GM19468 (cell line): ENCODE measurements at regions not wholly inside any gene's neighbourhood (a gene's known extent, or its start where the extent isn't known, plus 50 kb on each side); places are given as distances from the start of the nearest gene placed in this dataset.
"Not testable (repeated sequence)": the region's sequence is repeated elsewhere in the genome, so short reads cannot be mapped to it uniquely, and the experiment has no call there.

Source experiments
- ATAC-seq: cut with Tn5 transposase; IDR thresholded peaks from one replicate; pipeline ENCODE4 v1.9.1; 2021; ENCODE audit warnings: mild to moderate bottlenecking, moderate library complexity, moderate number of reproducible peaks; ENCODE audit not compliant: unreplicated experiment; ENCODE audit errors: extremely low read depth

DNA sequence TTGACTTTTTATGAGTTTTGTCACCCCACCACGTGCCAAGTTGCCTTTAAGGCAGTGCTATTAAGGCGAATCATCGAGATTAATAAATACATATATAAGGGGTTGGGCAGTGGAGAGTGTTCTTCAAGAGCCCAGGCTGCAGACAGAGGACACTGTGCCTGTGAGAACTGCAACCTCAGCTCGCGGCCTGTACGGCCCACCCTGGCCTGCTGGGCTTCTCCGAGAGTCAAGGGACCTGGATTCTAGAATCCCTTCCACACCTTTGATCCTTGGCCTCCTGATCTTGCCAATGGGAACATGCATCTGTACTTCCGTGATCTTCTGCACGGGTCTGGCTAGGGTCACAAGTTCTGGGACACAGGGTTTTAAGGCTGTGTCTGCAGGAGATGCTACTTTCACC lies 54.5 kb downstream of the IRX5 start:
- no peak for ATAC-seq

DNA sequence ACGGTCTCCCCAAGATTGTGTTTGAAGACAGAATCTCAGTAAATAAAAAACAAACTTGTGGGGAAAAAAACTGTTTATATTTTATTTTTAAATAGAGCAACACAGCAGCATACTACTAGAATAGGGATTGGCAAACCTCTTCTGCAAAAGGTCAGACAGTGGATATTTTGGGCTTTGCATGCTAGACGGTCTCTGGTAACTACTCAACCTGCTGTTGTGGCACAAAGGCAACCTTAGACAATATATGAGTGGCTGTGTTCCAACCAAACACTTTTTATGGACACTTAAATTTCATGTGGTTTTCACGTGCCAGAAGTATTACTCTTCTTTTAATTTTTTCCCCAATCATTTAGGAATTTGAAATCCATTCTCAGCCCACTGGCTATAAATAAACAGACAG lies 55.0 kb downstream of the IRX5 start:
- no peak for ATAC-seq

- ATAC-seq: no peak
Measured at GRCh38 chr16:54986409-54986808, 55.7 kb downstream of the IRX5 start.

DNA sequence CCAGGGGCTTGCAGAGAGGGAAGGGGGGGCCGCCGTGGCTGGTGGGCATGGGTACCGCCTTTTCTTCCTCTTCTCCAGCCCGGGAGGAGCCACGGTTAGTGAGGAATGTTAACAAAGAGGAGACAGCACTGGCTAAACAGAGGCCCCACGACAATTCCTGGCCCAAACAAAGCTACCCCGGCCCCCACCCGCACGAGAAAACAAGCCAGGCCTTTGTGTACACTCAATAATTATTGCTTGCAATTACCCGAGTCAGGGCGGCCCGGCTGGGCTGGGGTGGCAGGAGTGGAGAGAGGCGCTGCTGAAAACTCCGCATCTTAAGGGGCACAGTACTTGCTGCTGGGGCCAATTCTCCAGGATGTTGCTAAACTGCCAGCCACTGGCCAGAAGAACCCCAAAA lies 56.4 kb downstream of the IRX5 start:
- no peak for ATAC-seq

- no peak for ATAC-seq
Measured at GRCh38 chr16:54991525-54991924, 60.9 kb downstream of the IRX5 start.

GRCh38 chr16:54991946-54992345 lies 61.3 kb downstream of the IRX5 start:
- not testable (repeated sequence) for ATAC-seq

DNA sequence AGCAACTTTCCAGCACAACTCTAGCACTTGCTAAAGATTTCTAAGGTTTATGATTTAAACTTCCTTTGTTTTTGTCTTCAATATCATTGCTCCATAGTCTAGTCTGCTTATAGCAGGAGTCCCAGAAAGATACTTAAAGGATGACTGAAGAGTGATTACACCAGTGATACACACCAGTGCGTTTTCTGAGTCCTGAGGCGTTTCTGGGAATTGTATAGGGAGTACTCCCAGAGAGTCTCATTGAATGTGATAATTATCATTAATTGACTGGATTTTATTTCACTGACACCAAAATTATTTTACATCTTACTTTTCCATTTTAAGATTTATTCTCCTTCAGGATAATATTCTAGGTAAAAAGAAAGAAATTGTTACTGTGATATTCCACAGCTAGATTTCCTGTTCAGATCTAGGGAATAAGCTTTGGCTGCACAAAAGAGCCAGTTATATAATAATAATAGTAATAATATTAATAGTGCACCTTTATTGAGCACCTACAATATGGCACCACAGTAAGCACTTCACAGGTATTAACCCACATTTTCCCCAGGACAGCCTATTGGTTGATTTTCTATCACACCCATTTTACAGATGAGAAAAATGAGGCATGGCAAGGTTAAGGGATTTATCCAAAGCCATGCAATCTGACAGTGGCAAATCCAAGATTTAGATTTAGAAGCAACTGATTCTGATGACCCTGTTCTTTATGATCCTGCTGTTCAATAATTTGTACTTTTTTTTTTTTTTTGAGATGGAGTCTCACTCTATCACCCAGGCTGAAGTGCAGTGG lies 62.6 kb downstream of the IRX5 start:
- no peak for ATAC-seq

GRCh38 chr16:54996186-54996585 lies 65.5 kb downstream of the IRX5 start:
- no peak for ATAC-seq

- ATAC-seq: no peak
Measured at GRCh38 chr16:54998834-54999233, 68.2 kb downstream of the IRX5 start.

GRCh38 chr16:54999481-54999880 lies 68.8 kb downstream of the IRX5 start:
- no peak for ATAC-seq

DNA sequence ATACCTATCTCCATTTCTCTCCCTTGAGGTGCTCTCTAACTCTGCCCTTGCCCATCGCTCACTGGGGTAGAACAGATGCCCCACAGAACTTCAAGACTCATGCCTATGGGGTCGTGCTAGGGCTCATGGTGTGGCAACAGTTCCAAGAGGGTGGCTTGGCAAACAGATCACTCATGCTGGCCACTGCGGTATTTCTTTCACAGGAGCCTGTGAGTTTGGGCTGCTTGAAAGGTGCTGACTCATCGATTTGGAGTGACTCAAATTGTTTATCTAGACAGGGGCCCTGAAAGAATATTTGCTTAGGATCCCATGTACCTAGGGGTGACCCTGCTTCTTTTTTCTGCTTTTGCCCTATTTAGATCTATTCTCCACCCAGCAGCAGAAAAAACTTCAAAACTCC lies 69.9 kb downstream of the IRX5 start:
- ATAC-seq: no peak

- no peak for ATAC-seq
Measured at GRCh38 chr16:55001931-55002330, 71.3 kb downstream of the IRX5 start.

GRCh38 chr16:55002419-55002818 lies 71.8 kb downstream of the IRX5 start:
- no peak for ATAC-seq

- no peak for ATAC-seq
Measured at GRCh38 chr16:55003306-55003705, 72.6 kb downstream of the IRX5 start.

DNA sequence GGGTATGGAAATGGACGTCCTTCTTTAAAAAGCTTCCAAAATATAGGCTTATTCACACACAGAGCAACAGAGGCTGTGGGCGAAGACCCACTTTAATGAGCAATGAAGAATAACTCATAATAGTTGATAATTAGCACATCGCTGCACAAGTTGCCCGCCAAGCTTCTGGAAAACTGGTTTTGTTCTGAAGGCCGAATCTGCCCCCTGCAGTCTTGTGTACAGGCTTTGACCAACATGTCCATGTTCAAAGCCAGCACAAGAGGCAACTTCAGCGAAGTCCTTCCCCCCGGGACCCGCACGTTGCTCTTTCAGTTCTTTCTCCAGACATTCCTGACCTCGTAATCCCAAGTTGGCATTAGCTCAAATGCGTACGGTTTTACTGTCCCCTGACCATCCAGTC lies 73.3 kb downstream of the IRX5 start:
- no peak for ATAC-seq

- ATAC-seq: no peak
Measured at GRCh38 chr16:55007504-55007903, 76.8 kb downstream of the IRX5 start.

- ATAC-seq: no peak
Measured at GRCh38 chr16:55008836-55009510, 78.3 kb downstream of the IRX5 start.

GRCh38 chr16:55009581-55009980 lies 78.9 kb downstream of the IRX5 start:
- ATAC-seq: no peak

DNA sequence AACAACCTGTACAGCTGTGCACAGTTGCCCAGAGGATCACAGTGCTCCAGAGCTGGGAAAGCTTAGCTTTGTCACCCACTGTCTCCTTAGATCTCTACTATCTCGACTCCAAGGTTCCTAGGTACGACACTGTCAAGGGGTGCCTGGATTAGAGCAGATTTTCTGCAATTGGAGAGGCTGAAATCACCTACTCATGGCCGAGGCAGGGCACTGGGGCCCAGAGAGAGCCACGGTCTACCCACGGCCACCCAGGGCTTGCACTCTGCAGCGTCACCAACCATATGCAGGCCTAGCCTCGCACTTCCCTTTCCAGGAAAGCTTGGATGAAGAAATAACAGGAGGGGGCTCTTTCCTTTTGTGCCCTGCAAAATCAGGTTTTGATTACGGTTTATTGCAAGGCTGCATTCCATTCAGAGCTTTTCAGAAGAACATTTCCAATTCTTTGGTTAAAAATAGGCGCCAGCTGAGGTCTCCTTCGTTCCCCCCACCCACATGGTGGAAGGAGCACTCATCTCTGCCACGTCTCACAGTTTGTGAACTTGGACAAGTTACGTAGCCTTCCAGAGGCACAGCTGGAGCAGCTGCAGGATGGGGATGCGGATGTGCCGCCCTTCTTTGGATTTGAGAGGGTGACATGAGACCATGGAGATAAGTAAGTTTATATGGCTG lies 80.0 kb downstream of the IRX5 start:
- no peak for ATAC-seq

- ATAC-seq: no peak
Measured at GRCh38 chr16:55012362-55012761, 81.7 kb downstream of the IRX5 start.

GRCh38 chr16:55012793-55013192 lies 82.1 kb downstream of the IRX5 start:
- no peak for ATAC-seq
